GM23248 (cell line): ENCODE measurements at regions not wholly inside any gene's neighbourhood (a gene's known extent, or its start where the extent isn't known, plus 50 kb on each side); places are given as distances from the start of the nearest gene placed in this dataset.

Experiments used
- EZH2 ChIP-seq: fragments of 200-600 bp; sonication (generic); IDR thresholded peaks from 2 replicates; pipeline ENCODE4 v1.6.1; 2018; ENCODE audit warnings: antibody characterized with exemption, mild to moderate bottlenecking; ENCODE audit not compliant: insufficient read depth, poor library complexity, severe bottlenecking
- EZH2phosphoT487 ChIP-seq: fragments of 200-600 bp; sonication (generic); IDR thresholded peaks from 2 replicates; pipeline ENCODE4 v1.6.1; 2018; ENCODE audit warnings: antibody characterized with exemption, moderate library complexity, mild to moderate bottlenecking, low read depth; ENCODE audit not compliant: insufficient read depth

- TF ChIP-seq EZH2 (no peak), EZH2phosphoT487 (no peak)
Measured at GRCh38 chr14:89024691-89025090, 200.2 kb downstream of the TTC8 start.
